ENCODE measurements at regions not wholly inside any gene's neighbourhood (a gene's known extent, or its start where the extent isn't known, plus 50 kb on each side); places are given as distances from the start of the nearest gene placed in this dataset.

GRCh38 chr11:114942207-114942606 lies 263.9 kb downstream of the NXPE2 start:
- no peak for DNase-seq (ENCODE audit: extremely low spot score in 2 of 2)
- Histone ChIP-seq H3K4me1 (no peaks in the 10 kb centered on the region), H3K4me3 (no peak overlapping the region), H3K27ac (no peak overlapping the region), H3K36me3 (no peaks in the 10 kb centered on the region), H3K9me3 (no peaks in the 10 kb centered on the region), H3K27me3 (no peaks in the 10 kb centered on the region)
- intact Hi-C loops (cut with DNase I): no loop called here
- no peak for TF ChIP-seq POLR2A (IDR thresholded peaks at IDR 0.05)
- TF ChIP-seq POLR2AphosphoS5 (IDR thresholded peaks at IDR 0.05; ENCODE audit: insufficient read depth in 1 of 2, low read depth in 1 of 2): no peak
- TF ChIP-seq, protein P1, sequence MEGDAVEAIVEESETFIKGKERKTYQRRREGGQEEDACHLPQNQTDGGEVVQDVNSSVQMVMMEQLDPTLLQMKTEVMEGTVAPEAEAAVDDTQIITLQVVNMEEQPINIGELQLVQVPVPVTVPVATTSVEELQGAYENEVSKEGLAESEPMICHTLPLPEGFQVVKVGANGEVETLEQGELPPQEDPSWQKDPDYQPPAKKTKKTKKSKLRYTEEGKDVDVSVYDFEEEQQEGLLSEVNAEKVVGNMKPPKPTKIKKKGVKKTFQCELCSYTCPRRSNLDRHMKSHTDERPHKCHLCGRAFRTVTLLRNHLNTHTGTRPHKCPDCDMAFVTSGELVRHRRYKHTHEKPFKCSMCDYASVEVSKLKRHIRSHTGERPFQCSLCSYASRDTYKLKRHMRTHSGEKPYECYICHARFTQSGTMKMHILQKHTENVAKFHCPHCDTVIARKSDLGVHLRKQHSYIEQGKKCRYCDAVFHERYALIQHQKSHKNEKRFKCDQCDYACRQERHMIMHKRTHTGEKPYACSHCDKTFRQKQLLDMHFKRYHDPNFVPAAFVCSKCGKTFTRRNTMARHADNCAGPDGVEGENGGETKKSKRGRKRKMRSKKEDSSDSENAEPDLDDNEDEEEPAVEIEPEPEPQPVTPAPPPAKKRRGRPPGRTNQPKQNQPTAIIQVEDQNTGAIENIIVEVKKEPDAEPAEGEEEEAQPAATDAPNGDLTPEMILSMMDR (IDR thresholded peaks at IDR 0.05): no peak

DNA sequence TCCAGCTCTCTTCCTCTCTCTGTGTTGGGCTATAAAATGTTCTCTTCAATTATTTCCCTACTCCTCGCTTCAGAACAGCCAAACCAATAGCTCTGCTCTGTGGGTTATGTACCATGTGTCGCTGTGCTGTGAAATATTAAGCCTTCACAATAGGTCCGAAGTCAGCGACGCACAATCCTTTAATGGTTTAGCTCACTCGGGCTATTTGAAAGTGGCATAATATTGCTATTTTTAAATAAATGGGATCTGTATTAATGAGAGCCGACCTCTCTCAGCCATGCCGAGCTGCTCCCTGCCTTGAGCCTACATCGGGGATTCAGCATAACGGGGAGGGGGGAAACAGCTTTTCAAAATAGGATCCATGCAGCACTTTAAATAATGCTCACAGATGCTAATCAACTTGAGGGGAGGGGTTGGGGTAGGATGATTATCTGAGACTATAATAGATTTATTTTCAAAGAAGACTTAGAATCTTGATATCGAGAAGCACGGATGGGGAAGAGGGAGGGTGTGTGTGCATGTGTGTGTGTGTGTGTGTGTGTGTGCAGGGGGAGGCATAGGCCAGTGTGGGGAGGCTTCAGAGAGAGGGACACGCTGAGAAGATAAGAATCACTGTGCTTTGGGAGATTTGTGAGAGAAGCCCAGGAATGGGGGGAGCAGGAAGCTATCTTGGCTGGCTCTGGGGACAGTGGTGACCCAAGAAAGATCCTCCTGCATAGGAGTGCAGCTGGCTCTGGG lies 271.5 kb downstream of the NXPE2 start:
- Histone ChIP-seq H3K36me3 (no peaks in the 10 kb centered on the region), H3K9me3 (no peaks in the 10 kb centered on the region), H3K4me3 (no peak overlapping the region), H3K27me3 (no peaks in the 10 kb centered on the region), H3K27ac (no peak overlapping the region), H3K4me1 (no peaks in the 10 kb centered on the region)
- TF ChIP-seq, protein P1 (IDR thresholded peaks at IDR 0.05): no peak
- TF ChIP-seq POLR2A (IDR thresholded peaks at IDR 0.05): no peak
- TF ChIP-seq POLR2AphosphoS5 (IDR thresholded peaks at IDR 0.05; ENCODE audit: insufficient read depth in 1 of 2, low read depth in 1 of 2): no peak
- DNase-seq (ENCODE audit: extremely low spot score in 2 of 2): peak in 1 of 2 donors; percentile 40
- intact Hi-C loops (cut with DNase I): no loop called here

DNA sequence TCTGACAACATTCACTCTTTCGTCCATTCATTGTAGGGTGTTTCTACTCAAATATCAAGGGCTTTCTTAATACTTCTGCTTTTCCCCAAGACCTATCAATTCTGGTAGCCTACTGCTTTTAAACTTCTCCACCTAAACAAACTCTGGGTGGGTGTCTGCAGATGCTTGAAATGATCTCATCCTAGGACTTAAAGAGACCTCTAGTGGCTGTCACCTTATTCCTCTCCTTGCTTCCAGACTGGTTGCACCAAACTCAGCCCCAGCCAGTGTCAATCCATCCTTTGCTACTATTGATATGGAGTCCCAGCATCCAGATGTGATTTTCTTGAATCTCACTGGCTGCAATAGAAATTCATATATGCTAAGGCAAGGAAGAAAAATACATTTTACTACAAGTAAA lies 274.7 kb downstream of the NXPE2 start:
- H3K36me3 ChIP-seq: no peaks in the 10 kb centered on the region
- H3K27ac ChIP-seq: no peak overlapping the region
- DNase-seq (ENCODE audit: extremely low spot score in 2 of 2): no peak
- TF ChIP-seq, protein P1 (IDR thresholded peaks at IDR 0.05): no peak
- no peak for TF ChIP-seq POLR2A (IDR thresholded peaks at IDR 0.05)
- no peak for TF ChIP-seq POLR2AphosphoS5 (IDR thresholded peaks at IDR 0.05; ENCODE audit: insufficient read depth in 1 of 2, low read depth in 1 of 2)
- no peak overlapping the region for H3K4me3 ChIP-seq
- intact Hi-C loops (cut with DNase I): no loop called here
- H3K4me1 ChIP-seq: no peaks in the 10 kb centered on the region
- no peaks in the 10 kb centered on the region for H3K27me3 ChIP-seq
- no peaks in the 10 kb centered on the region for H3K9me3 ChIP-seq

- DNase-seq (ENCODE audit: extremely low spot score in 2 of 2): no peak
- intact Hi-C loops (cut with DNase I): no loop called here
- TF ChIP-seq POLR2AphosphoS5 (IDR thresholded peaks at IDR 0.05; ENCODE audit: insufficient read depth in 1 of 2, low read depth in 1 of 2): no peak
- no peak for TF ChIP-seq POLR2A (IDR thresholded peaks at IDR 0.05)
- TF ChIP-seq, protein P1 (IDR thresholded peaks at IDR 0.05): no peak
- Histone ChIP-seq H3K36me3 (no peaks in the 10 kb centered on the region), H3K4me3 (no peak overlapping the region), H3K9me3 (no peaks in the 10 kb centered on the region), H3K4me1 (no peaks in the 10 kb centered on the region), H3K27ac (no peak overlapping the region), H3K27me3 (no peaks in the 10 kb centered on the region)
Measured at GRCh38 chr11:114955923-114956322, 277.6 kb downstream of the NXPE2 start.

- Histone ChIP-seq H3K36me3 (no peaks in the 10 kb centered on the region), H3K9me3 (no peaks in the 10 kb centered on the region), H3K4me3 (no peak overlapping the region), H3K27me3 (no peaks in the 10 kb centered on the region), H3K27ac (no peak overlapping the region), H3K4me1 (no peaks in the 10 kb centered on the region)
- DNase-seq (ENCODE audit: extremely low spot score in 2 of 2): no peak
- TF ChIP-seq, protein P1 (IDR thresholded peaks at IDR 0.05): no peak
- TF ChIP-seq POLR2AphosphoS5 (IDR thresholded peaks at IDR 0.05; ENCODE audit: insufficient read depth in 1 of 2, low read depth in 1 of 2) (no peak), POLR2A (IDR thresholded peaks at IDR 0.05) (no peak)
- intact Hi-C loops (cut with DNase I): no loop called here
Measured at GRCh38 chr11:114956566-114956965, 278.2 kb downstream of the NXPE2 start.
